Panc1 (cell line): ENCODE measurements at regions not wholly inside any gene's neighbourhood (a gene's known extent, or its start where the extent isn't known, plus 50 kb on each side); places are given as distances from the start of the nearest gene placed in this dataset.

Experiments used
- ATAC-seq: fragments of 200-7000 bp; cut with Tn5 transposase; 2 replicates; pipeline ENCODE4 v1.9.1; 2020; ENCODE audit warnings: mild to moderate bottlenecking, moderate library complexity
- BruUV-seq: library from RNA; stranded (reverse); fragments of 400-500 nt; replicated peaks from 2 replicates; lab custom pipeline; 2021; lab: Mats Ljungman, UMichigan
- CTCF ChIA-PET: fragments of 300-600 bp; sonication (Branson Sonifier 250); formaldehyde crosslinking; loops from one replicate; lab custom pipeline; 2022; ENCODE audit warnings: antibody characterized with exemption; lab: Charles Lee
- POLR2A ChIA-PET: fragments of 300-600 bp; sonication (Branson Sonifier 250); formaldehyde crosslinking; loops from one replicate; lab custom pipeline; 2022; ENCODE audit warnings: antibody characterized with exemption; lab: Charles Lee
- DNase-seq: peaks from one replicate; pipeline ENCODE4 v3.0.0-alpha.2; 2010; ENCODE audit warnings: low read depth, low spot score
- H3K27ac ChIP-seq: 2 replicates; pipeline ENCODE4 v1.5.1; 2011; ENCODE audit warnings: mild to moderate bottlenecking, low read length, inconsistent platforms
- H3K27me3 ChIP-seq: fragments of 200-500 bp; sonication (Bioruptor generic); 2 replicates; pipeline ENCODE4 v1.6.0; 2014; ENCODE audit warnings: low read length, inconsistent platforms; ENCODE audit not compliant: control insufficient read depth, insufficient read depth
- H3K36me3 ChIP-seq: fragments of 200-500 bp; sonication (Bioruptor generic); 2 replicates; pipeline ENCODE4 v1.5.1; 2014; ENCODE audit warnings: inconsistent platforms, mild to moderate bottlenecking, low read length, moderate library complexity; ENCODE audit not compliant: control insufficient read depth, insufficient read depth
- H3K4me1 ChIP-seq: 2 replicates; pipeline ENCODE4 v1.5.1; 2011; ENCODE audit warnings: inconsistent platforms, mild to moderate bottlenecking, low read length, moderate library complexity; ENCODE audit not compliant: control insufficient read depth, insufficient read depth
- H3K4me3 ChIP-seq, 2 experiments: 2 replicates each; pipeline ENCODE4 v1.5.1; 2011 to 2012; ENCODE audit warnings: low read depth in 2 of 2, low read length in 2 of 2, mild to moderate bottlenecking in 2 of 2, inconsistent platforms in 1 of 2, moderate library complexity in 1 of 2
- H3K9me3 ChIP-seq: fragments of 200-500 bp; sonication (Bioruptor generic); 2 replicates; pipeline ENCODE4 v1.5.1; 2014; ENCODE audit warnings: low read depth, mild to moderate bottlenecking, inconsistent platforms, low read length, moderate library complexity; ENCODE audit not compliant: control insufficient read depth, insufficient read depth
- POLR2AphosphoS5 ChIP-seq: IDR thresholded peaks from 2 replicates; pipeline ENCODE4 v1.6.1; 2012; ENCODE audit warnings: mild to moderate bottlenecking, low read depth, low read length, moderate library complexity
- SIN3A ChIP-seq: IDR thresholded peaks from 2 replicates; pipeline ENCODE4 v1.6.1; 2012; ENCODE audit warnings: low read depth, mild to moderate bottlenecking, low read length, moderate library complexity, borderline replicate concordance; ENCODE audit not compliant: insufficient read depth
- TCF7L2 ChIP-seq: IDR thresholded peaks from 2 replicates; pipeline ENCODE4 v1.6.1; 2011; ENCODE audit warnings: mild to moderate bottlenecking, low read depth, low read length, inconsistent platforms
- in situ Hi-C: cut with HindIII; loops from 2 replicates; pipeline ENCODE4 v1.10.0; 2016; ENCODE audit warnings: low sequenced_read_pairs, low pct_unique_long_range_greater_than_20kb
- intact Hi-C: fragments of 100-400 bp; cut with micrococcal nuclease; formaldehyde crosslinking; loops from one replicate; pipeline ENCODE4 v1.10.0; 2022; ENCODE audit not compliant: unreplicated experiment
- TF ChIP-seq, protein P1 (sequence below), 2 experiments: IDR thresholded peaks; 2 replicates each; pipeline ENCODE4 v1.6.1; 2011 to 2012; ENCODE audit warnings: low read depth in 2 of 2, control low read depth in 1 of 2, low read length in 1 of 2, mild to moderate bottlenecking in 1 of 2, moderate library complexity in 1 of 2; ENCODE audit not compliant: insufficient read depth in 1 of 2
- TF ChIP-seq, protein P2 (sequence below): fragments of 450-650 bp; IDR thresholded peaks from 2 replicates; pipeline ENCODE4 v1.5.1; 2017; ENCODE audit warnings: mild to moderate bottlenecking

DNA sequence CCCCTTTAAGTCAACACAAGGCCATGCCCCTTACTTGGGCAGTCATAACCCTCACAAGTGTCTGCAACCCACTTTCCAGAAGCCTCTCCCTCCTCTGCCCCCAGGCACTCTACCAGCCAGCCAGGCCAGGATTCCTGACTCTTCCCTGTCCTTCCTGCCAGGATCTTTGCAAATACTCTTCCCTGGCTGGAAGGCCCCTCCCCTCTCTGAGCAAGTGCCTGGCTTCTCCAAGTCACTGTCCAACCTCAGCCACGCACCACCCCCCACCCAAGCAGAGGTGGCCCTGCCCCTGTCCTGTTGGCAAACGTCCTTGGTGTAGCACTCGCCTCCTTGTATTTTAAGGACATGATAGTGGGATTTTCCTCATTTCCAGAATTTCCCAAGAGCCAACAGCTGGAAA lies 54.7 kb upstream of the USP3 start:
- POLR2A ChIA-PET: interaction anchor here (0.6 kb wide), 1 partner anchor 294 kb away, joined by 9 read pairs; no protein-coding TSS in a partner anchor
- no peaks in the 10 kb centered on the region for H3K9me3 ChIP-seq
- DNase-seq (no peak), ATAC-seq (0 out of 2 replicates have a peak, but pooled peaks have one; percentile 43)
- no TSS peak for BruUV-seq
- H3K4me3 ChIP-seq: no peak overlapping the region
- intact Hi-C loops (no loop called here), in situ Hi-C loops (no loop called here)
- CTCF ChIA-PET: no interaction called here
- H3K27ac ChIP-seq: no peak overlapping the region
- no peaks in the 10 kb centered on the region for H3K36me3 ChIP-seq
- H3K27me3 ChIP-seq: no peaks in the 10 kb centered on the region
- no peaks in the 10 kb centered on the region for H3K4me1 ChIP-seq
- TF ChIP-seq TCF7L2: no peak
- TF ChIP-seq SIN3A: no peak

DNA sequence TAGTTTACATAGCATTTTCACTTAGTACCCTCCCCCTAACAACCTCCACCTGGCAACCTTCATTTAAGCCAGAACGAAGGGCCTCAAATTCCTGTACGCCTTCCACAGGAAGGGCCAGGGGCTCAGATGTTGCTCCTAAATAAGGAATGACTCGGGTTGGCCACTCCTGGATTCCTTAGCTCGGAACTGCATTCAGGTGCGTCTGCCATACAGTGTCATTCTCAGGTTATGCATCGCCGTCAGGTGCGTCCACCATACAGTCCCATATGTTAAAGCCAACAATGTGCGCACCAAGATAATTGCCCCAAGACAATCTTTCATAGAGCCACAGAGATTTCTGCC lies 53.5 kb upstream of the USP3 start:
- DNase-seq: no peak
- no peak for TF ChIP-seq SIN3A
- no peak for TF ChIP-seq TCF7L2
- TF ChIP-seq, protein P1, sequence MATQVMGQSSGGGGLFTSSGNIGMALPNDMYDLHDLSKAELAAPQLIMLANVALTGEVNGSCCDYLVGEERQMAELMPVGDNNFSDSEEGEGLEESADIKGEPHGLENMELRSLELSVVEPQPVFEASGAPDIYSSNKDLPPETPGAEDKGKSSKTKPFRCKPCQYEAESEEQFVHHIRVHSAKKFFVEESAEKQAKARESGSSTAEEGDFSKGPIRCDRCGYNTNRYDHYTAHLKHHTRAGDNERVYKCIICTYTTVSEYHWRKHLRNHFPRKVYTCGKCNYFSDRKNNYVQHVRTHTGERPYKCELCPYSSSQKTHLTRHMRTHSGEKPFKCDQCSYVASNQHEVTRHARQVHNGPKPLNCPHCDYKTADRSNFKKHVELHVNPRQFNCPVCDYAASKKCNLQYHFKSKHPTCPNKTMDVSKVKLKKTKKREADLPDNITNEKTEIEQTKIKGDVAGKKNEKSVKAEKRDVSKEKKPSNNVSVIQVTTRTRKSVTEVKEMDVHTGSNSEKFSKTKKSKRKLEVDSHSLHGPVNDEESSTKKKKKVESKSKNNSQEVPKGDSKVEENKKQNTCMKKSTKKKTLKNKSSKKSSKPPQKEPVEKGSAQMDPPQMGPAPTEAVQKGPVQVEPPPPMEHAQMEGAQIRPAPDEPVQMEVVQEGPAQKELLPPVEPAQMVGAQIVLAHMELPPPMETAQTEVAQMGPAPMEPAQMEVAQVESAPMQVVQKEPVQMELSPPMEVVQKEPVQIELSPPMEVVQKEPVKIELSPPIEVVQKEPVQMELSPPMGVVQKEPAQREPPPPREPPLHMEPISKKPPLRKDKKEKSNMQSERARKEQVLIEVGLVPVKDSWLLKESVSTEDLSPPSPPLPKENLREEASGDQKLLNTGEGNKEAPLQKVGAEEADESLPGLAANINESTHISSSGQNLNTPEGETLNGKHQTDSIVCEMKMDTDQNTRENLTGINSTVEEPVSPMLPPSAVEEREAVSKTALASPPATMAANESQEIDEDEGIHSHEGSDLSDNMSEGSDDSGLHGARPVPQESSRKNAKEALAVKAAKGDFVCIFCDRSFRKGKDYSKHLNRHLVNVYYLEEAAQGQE (IDR thresholded peaks at IDR 0.05; ENCODE audit: insufficient read depth in 1 of 2, low read depth in 2 of 2, low read length in 1 of 2): no peak
- TF ChIP-seq, protein P2, sequence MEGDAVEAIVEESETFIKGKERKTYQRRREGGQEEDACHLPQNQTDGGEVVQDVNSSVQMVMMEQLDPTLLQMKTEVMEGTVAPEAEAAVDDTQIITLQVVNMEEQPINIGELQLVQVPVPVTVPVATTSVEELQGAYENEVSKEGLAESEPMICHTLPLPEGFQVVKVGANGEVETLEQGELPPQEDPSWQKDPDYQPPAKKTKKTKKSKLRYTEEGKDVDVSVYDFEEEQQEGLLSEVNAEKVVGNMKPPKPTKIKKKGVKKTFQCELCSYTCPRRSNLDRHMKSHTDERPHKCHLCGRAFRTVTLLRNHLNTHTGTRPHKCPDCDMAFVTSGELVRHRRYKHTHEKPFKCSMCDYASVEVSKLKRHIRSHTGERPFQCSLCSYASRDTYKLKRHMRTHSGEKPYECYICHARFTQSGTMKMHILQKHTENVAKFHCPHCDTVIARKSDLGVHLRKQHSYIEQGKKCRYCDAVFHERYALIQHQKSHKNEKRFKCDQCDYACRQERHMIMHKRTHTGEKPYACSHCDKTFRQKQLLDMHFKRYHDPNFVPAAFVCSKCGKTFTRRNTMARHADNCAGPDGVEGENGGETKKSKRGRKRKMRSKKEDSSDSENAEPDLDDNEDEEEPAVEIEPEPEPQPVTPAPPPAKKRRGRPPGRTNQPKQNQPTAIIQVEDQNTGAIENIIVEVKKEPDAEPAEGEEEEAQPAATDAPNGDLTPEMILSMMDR: no peak
- no peak for TF ChIP-seq POLR2AphosphoS5
- no TSS peak for BruUV-seq
- Histone ChIP-seq H3K4me3 (no peak overlapping the region), H3K9me3 (no peaks in the 10 kb centered on the region), H3K27ac (no peak overlapping the region), H3K36me3 (no peaks in the 10 kb centered on the region), H3K4me1 (no peaks in the 10 kb centered on the region), H3K27me3 (no peaks in the 10 kb centered on the region)
- POLR2A ChIA-PET: no interaction called here
- in situ Hi-C loops (no loop called here), intact Hi-C loops (no loop called here)
- no peak for ATAC-seq
- CTCF ChIA-PET: no interaction called here

DNA sequence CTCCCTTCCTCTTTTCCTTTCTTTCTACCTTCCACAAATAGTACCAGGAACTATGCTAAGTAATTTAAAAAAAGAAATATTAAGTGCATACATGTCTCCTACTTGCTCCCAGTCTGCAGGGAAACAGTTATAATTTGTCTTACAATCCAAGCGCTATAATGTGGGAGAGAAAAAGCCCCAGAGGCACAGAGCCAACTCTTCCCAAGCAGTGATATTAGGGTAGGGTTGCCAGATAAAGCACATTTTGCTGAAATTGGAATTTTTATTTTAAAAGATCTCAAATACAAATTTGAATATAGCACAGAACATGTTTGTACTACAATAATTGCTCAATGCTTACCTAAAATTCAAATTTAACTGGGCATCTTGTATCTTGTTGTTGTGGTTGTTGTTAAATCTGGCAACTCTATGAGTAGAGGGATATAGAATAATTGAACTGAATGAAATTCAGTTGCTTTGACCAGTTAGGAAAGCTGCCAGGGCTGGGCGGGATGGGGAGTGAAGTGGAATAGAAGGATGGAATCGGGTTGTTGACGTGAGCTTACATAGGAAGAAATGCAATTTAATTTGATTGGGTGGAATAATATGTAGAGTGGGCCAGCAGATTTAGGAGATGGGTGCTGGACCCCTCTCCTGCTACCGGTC lies 52.6 kb upstream of the USP3 start:
- CTCF ChIA-PET: interaction anchor here (0.5 kb wide), 1 partner anchor 63 kb away, joined by 3 read pairs; no protein-coding TSS in a partner anchor

More for the DNA sequence above, 52.6 kb upstream of the USP3 start:
- POLR2A ChIA-PET: no interaction called here
- Histone ChIP-seq H3K4me1 (no peaks in the 10 kb centered on the region), H3K9me3 (no peaks in the 10 kb centered on the region), H3K27ac (no peak overlapping the region), H3K4me3 (no peak overlapping the region), H3K36me3 (no peaks in the 10 kb centered on the region), H3K27me3 (no peaks in the 10 kb centered on the region)
- TF ChIP-seq POLR2AphosphoS5 (no peak), TCF7L2 (no peak)
- no peak for ATAC-seq
- no TSS peak for BruUV-seq
- DNase-seq: no peak
- in situ Hi-C loops: no loop called here
- intact Hi-C loops: no loop called here
